ENCODE measurements at regions not wholly inside any gene's neighbourhood (a gene's known extent, or its start where the extent isn't known, plus 50 kb on each side); places are given as distances from the start of the nearest gene placed in this dataset.
A peak's percentile ranks its signal among the peaks of the same experiment; 100 is the strongest.
"Not testable (repeated sequence)": the region's sequence is repeated elsewhere in the genome, so short reads cannot be mapped to it uniquely, and the experiment has no call there.

GRCh38 chr2:39918886-39919285 is 139.8 kb upstream of the THUMPD2 start:
- H3K27me3 Mint-ChIP-seq: peaks cover 0 to 3% of the 10 kb centered on the region in 2 donors
- H3K4me1 Mint-ChIP-seq: no peaks in the 10 kb centered on the region
- Histone ChIP-seq H3K9me3 (ENCODE audit: low read length) (no peaks in the 10 kb centered on the region), H3K36me3 (ENCODE audit: insufficient read depth, low read length) (no peaks in the 10 kb centered on the region), H3K27me3 (ENCODE audit: insufficient read depth, low read length, poor library complexity, severe bottlenecking) (no peaks in the 10 kb centered on the region), H3K4me3 (ENCODE audit: low read length) (no peak overlapping the region), H3K27ac (ENCODE audit: low read depth, low read length) (no peak overlapping the region), H3K4me1 (ENCODE audit: insufficient read depth, low read length) (no peaks in the 10 kb centered on the region)
- CTCF ChIA-PET: no interaction called here
- no peak overlapping the region for H3K4me3 Mint-ChIP-seq
- POLR2A ChIA-PET: no interaction called here
- H3K9me3 Mint-ChIP-seq: no peaks in the 10 kb centered on the region
- no peaks in the 10 kb centered on the region for H3K36me3 Mint-ChIP-seq
- no peak overlapping the region for H3K27ac Mint-ChIP-seq
- no peak for DNase-seq

- DNase-seq; H3K9me3 Mint-ChIP-seq; H3K4me3 Mint-ChIP-seq; POLR2A ChIA-PET; H3K27me3 Mint-ChIP-seq; CTCF ChIA-PET; H3K36me3 ChIP-seq (ENCODE audit: insufficient read depth, low read length); H3K27ac Mint-ChIP-seq; H3K4me3 ChIP-seq (ENCODE audit: low read length); H3K27me3 ChIP-seq (ENCODE audit: insufficient read depth, low read length, poor library complexity, severe bottlenecking); H3K9me3 ChIP-seq (ENCODE audit: low read length); H3K4me1 ChIP-seq (ENCODE audit: insufficient read depth, low read length); H3K4me1 Mint-ChIP-seq; H3K27ac ChIP-seq (ENCODE audit: low read depth, low read length); H3K36me3 Mint-ChIP-seq: not testable (repeated sequence)
These were observed 138.3 kb upstream of the THUMPD2 start for GRCh38 chr2:39917371-39917770.

DNA sequence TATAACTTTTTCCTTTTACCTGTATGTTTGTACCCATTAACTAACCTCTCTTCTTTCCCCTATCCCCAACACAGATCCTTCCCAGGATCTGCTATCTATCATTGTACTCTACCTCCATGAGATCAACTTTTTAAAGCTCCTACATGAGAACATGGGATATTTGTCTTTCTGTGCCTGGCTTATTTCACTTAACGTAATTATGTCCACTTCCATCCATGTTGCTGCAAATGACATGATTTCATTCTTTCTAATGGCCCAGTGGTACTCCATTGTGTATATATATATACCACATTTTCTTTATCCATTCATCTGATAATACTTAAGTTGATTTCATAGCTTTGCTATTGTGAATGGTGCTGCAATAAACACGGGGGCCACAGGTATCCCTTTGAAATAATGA is 135.9 kb upstream of the THUMPD2 start:
- peaks cover under 1 to 10% of the 10 kb centered on the region in 2 donors for H3K27me3 Mint-ChIP-seq
- H3K36me3 Mint-ChIP-seq: no peaks in the 10 kb centered on the region
- H3K9me3 Mint-ChIP-seq: no peaks in the 10 kb centered on the region
- DNase-seq: no peak
- no peaks in the 10 kb centered on the region for H3K9me3 ChIP-seq (ENCODE audit: low read length)
- no peaks in the 10 kb centered on the region for H3K27me3 ChIP-seq (ENCODE audit: insufficient read depth, low read length, poor library complexity, severe bottlenecking)
- H3K4me1 Mint-ChIP-seq: no peaks in the 10 kb centered on the region
- no peaks in the 10 kb centered on the region for H3K36me3 ChIP-seq (ENCODE audit: insufficient read depth, low read length)
- H3K4me1 ChIP-seq (ENCODE audit: insufficient read depth, low read length): no peaks in the 10 kb centered on the region
- CTCF ChIA-PET: interaction anchor here (1.1 to 1.2 kb wide), 2 partner anchors 24 to 1869 kb away, joined by 3 read pairs; no protein-coding TSS in a partner anchor
- H3K27ac Mint-ChIP-seq: no peak overlapping the region
- H3K4me3 Mint-ChIP-seq: no peak overlapping the region
- H3K27ac ChIP-seq (ENCODE audit: low read depth, low read length): no peak overlapping the region
- POLR2A ChIA-PET: no interaction called here
- H3K4me3 ChIP-seq (ENCODE audit: low read length): no peak overlapping the region

- Mint-ChIP-seq H3K27ac (peak overlapping the region in 1 of 8 donors; percentile 7), H3K4me3 (no peak overlapping the region), H3K4me1 (no peaks in the 10 kb centered on the region), H3K9me3 (no peaks in the 10 kb centered on the region), H3K27me3 (peaks cover 0 to 19% of the 10 kb centered on the region in 2 donors), H3K36me3 (no peaks in the 10 kb centered on the region)
- Histone ChIP-seq H3K27ac (ENCODE audit: low read depth, low read length) (no peak overlapping the region), H3K27me3 (ENCODE audit: insufficient read depth, low read length, poor library complexity, severe bottlenecking) (no peaks in the 10 kb centered on the region), H3K36me3 (ENCODE audit: insufficient read depth, low read length) (no peaks in the 10 kb centered on the region), H3K4me1 (ENCODE audit: insufficient read depth, low read length) (no peaks in the 10 kb centered on the region), H3K4me3 (ENCODE audit: low read length) (no peak overlapping the region), H3K9me3 (ENCODE audit: low read length) (no peaks in the 10 kb centered on the region)
- DNase-seq: peak in 1 of 5 donors; percentile 4
- ChIA-PET CTCF (interaction anchor here (1.1 to 1.2 kb wide), 3 partner anchors 25 to 1870 kb away, joined by 3 to 4 read pairs (median 3); no protein-coding TSS in a partner anchor), POLR2A (no interaction called here)
These were observed 134.8 kb upstream of the THUMPD2 start for GRCh38 chr2:39913648-39914461.

DNA sequence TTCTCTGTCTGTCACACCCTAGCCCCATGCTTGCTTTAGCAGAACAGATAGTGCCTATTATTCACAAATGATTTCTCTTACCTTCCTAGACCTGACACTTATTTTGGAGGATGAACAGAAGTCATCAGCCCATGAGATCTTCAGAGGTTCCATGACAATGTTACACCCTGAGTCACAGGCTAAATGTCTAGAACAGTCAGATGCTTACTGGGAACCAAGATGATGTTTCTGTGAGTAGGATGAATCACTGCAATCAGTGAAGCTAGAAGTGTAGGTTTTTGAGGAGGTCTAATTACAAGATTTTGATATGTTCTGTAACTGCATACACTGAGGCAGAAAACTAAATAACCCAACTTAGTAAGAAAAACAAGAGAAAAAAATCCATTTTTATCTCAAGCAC is 123.0 kb upstream of the THUMPD2 start:
- no peak overlapping the region for H3K27ac Mint-ChIP-seq
- ChIA-PET CTCF (no interaction called here), POLR2A (no interaction called here)

GRCh38 chr2:39898934-39899333 is 119.9 kb upstream of the THUMPD2 start:
- no peaks in the 10 kb centered on the region for H3K36me3 Mint-ChIP-seq
- Histone ChIP-seq H3K27me3 (ENCODE audit: insufficient read depth, low read length, poor library complexity, severe bottlenecking) (no peaks in the 10 kb centered on the region), H3K36me3 (ENCODE audit: insufficient read depth, low read length) (no peaks in the 10 kb centered on the region), H3K4me3 (ENCODE audit: low read length) (no peak overlapping the region), H3K27ac (ENCODE audit: low read depth, low read length) (no peak overlapping the region), H3K4me1 (ENCODE audit: insufficient read depth, low read length) (no peaks in the 10 kb centered on the region), H3K9me3 (ENCODE audit: low read length) (no peaks in the 10 kb centered on the region)
- CTCF ChIA-PET: no interaction called here
- POLR2A ChIA-PET: no interaction called here
- no peaks in the 10 kb centered on the region for H3K4me1 Mint-ChIP-seq
- H3K27ac Mint-ChIP-seq: no peak overlapping the region
- DNase-seq: no peak
- no peak overlapping the region for H3K4me3 Mint-ChIP-seq
- H3K27me3 Mint-ChIP-seq: peaks cover 8 to 9% of the 10 kb centered on the region in 2 donors
- H3K9me3 Mint-ChIP-seq: peaks cover 0 to under 1% (median 0%) of the 10 kb centered on the region in 5 donors

More for the DNA sequence above, 123.0 kb upstream of the THUMPD2 start:
- H3K27me3 ChIP-seq (ENCODE audit: insufficient read depth, low read length, poor library complexity, severe bottlenecking): no peaks in the 10 kb centered on the region
- peaks cover 4 to 9% of the 10 kb centered on the region in 2 donors for H3K27me3 Mint-ChIP-seq
- H3K36me3 Mint-ChIP-seq: no peaks in the 10 kb centered on the region
- no peaks in the 10 kb centered on the region for H3K4me1 Mint-ChIP-seq
- H3K36me3 ChIP-seq (ENCODE audit: insufficient read depth, low read length): no peaks in the 10 kb centered on the region
- no peaks in the 10 kb centered on the region for H3K9me3 ChIP-seq (ENCODE audit: low read length)
- no peaks in the 10 kb centered on the region for H3K9me3 Mint-ChIP-seq
- no peaks in the 10 kb centered on the region for H3K4me1 ChIP-seq (ENCODE audit: insufficient read depth, low read length)
- no peak for DNase-seq
- no peak overlapping the region for H3K4me3 ChIP-seq (ENCODE audit: low read length)
- no peak overlapping the region for H3K4me3 Mint-ChIP-seq
- no peak overlapping the region for H3K27ac ChIP-seq (ENCODE audit: low read depth, low read length)

- no peaks in the 10 kb centered on the region for H3K4me1 Mint-ChIP-seq
- ChIA-PET POLR2A (no interaction called here), CTCF (no interaction called here)
- no peak overlapping the region for H3K27ac Mint-ChIP-seq
- Histone ChIP-seq H3K36me3 (ENCODE audit: insufficient read depth, low read length) (no peaks in the 10 kb centered on the region), H3K4me3 (ENCODE audit: low read length) (no peak overlapping the region), H3K4me1 (ENCODE audit: insufficient read depth, low read length) (no peaks in the 10 kb centered on the region), H3K27ac (ENCODE audit: low read depth, low read length) (no peak overlapping the region), H3K9me3 (ENCODE audit: low read length) (no peaks in the 10 kb centered on the region), H3K27me3 (ENCODE audit: insufficient read depth, low read length, poor library complexity, severe bottlenecking) (no peaks in the 10 kb centered on the region)
- no peaks in the 10 kb centered on the region for H3K36me3 Mint-ChIP-seq
- DNase-seq: no peak
- H3K4me3 Mint-ChIP-seq: no peak overlapping the region
- peaks cover 7 to 11% of the 10 kb centered on the region in 2 donors for H3K27me3 Mint-ChIP-seq
- H3K9me3 Mint-ChIP-seq: peaks cover 0 to 3% (median 0%) of the 10 kb centered on the region in 5 donors
These were observed 118.2 kb upstream of the THUMPD2 start for GRCh38 chr2:39897273-39897672.

- Mint-ChIP-seq H3K4me3 (no peak overlapping the region), H3K36me3 (no peaks in the 10 kb centered on the region), H3K27me3 (peaks cover 4 to 8% of the 10 kb centered on the region in 2 donors), H3K27ac (no peak overlapping the region), H3K4me1 (no peaks in the 10 kb centered on the region), H3K9me3 (peaks cover 0 to 3% (median 0%) of the 10 kb centered on the region in 5 donors)
- POLR2A ChIA-PET: no interaction called here
- Histone ChIP-seq H3K36me3 (ENCODE audit: insufficient read depth, low read length) (no peaks in the 10 kb centered on the region), H3K27me3 (ENCODE audit: insufficient read depth, low read length, poor library complexity, severe bottlenecking) (no peaks in the 10 kb centered on the region), H3K4me3 (ENCODE audit: low read length) (no peak overlapping the region), H3K9me3 (ENCODE audit: low read length) (no peaks in the 10 kb centered on the region), H3K4me1 (ENCODE audit: insufficient read depth, low read length) (no peaks in the 10 kb centered on the region), H3K27ac (ENCODE audit: low read depth, low read length) (no peak overlapping the region)
- DNase-seq: no peak
- CTCF ChIA-PET: no interaction called here
These were observed 115.0 kb upstream of the THUMPD2 start for GRCh38 chr2:39894082-39894481.
